GM23338 (cell line): ENCODE measurements at regions not wholly inside any gene's neighbourhood (a gene's known extent, or its start where the extent isn't known, plus 50 kb on each side); places are given as distances from the start of the nearest gene placed in this dataset.

Experiments used
- ZNF114 ChIP-seq: fragments of 250-450 bp; sonication (Bioruptor Pico); IDR thresholded peaks from 2 replicates; pipeline ENCODE4 v1.5.0; 2020; ENCODE audit warnings: mild to moderate bottlenecking, moderate library complexity
- ZNF331 ChIP-seq: fragments of 250-450 bp; sonication (Bioruptor Pico); IDR thresholded peaks from 2 replicates; pipeline ENCODE4 v1.5.0; 2020; ENCODE audit warnings: low read depth, mild to moderate bottlenecking, moderate library complexity
- TF ChIP-seq, protein P1 (sequence below): fragments of 250-450 bp; sonication (Bioruptor Pico); IDR thresholded peaks from 2 replicates; pipeline ENCODE4 v1.5.0; 2020; ENCODE audit warnings: mild to moderate bottlenecking, moderate library complexity
- TF ChIP-seq, protein P2 (sequence below): IDR thresholded peaks from one replicate; pipeline ENCODE4 v1.6.1; 2018; ENCODE audit warnings: antibody characterized with exemption; ENCODE audit not compliant: unreplicated experiment

DNA sequence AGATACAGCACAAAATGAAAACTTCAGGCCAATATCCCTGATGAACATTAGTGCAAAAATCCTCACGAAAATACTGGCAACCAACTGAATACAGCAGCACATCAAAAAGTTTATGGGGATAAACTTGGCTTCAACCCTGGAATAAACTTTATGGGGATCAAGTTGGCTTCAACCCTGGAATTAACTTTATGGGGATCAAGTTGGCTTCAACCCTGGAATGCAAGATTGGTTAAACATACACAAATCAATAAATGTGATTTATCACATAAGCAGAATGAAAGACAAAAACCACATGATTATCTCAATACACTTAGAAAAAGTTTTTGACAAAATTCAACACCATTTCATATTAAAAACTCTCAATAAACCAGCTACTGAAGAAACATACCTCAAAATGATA lies 213.7 kb upstream of the DMRTA1 start (continued):
- TF ChIP-seq, protein P1, sequence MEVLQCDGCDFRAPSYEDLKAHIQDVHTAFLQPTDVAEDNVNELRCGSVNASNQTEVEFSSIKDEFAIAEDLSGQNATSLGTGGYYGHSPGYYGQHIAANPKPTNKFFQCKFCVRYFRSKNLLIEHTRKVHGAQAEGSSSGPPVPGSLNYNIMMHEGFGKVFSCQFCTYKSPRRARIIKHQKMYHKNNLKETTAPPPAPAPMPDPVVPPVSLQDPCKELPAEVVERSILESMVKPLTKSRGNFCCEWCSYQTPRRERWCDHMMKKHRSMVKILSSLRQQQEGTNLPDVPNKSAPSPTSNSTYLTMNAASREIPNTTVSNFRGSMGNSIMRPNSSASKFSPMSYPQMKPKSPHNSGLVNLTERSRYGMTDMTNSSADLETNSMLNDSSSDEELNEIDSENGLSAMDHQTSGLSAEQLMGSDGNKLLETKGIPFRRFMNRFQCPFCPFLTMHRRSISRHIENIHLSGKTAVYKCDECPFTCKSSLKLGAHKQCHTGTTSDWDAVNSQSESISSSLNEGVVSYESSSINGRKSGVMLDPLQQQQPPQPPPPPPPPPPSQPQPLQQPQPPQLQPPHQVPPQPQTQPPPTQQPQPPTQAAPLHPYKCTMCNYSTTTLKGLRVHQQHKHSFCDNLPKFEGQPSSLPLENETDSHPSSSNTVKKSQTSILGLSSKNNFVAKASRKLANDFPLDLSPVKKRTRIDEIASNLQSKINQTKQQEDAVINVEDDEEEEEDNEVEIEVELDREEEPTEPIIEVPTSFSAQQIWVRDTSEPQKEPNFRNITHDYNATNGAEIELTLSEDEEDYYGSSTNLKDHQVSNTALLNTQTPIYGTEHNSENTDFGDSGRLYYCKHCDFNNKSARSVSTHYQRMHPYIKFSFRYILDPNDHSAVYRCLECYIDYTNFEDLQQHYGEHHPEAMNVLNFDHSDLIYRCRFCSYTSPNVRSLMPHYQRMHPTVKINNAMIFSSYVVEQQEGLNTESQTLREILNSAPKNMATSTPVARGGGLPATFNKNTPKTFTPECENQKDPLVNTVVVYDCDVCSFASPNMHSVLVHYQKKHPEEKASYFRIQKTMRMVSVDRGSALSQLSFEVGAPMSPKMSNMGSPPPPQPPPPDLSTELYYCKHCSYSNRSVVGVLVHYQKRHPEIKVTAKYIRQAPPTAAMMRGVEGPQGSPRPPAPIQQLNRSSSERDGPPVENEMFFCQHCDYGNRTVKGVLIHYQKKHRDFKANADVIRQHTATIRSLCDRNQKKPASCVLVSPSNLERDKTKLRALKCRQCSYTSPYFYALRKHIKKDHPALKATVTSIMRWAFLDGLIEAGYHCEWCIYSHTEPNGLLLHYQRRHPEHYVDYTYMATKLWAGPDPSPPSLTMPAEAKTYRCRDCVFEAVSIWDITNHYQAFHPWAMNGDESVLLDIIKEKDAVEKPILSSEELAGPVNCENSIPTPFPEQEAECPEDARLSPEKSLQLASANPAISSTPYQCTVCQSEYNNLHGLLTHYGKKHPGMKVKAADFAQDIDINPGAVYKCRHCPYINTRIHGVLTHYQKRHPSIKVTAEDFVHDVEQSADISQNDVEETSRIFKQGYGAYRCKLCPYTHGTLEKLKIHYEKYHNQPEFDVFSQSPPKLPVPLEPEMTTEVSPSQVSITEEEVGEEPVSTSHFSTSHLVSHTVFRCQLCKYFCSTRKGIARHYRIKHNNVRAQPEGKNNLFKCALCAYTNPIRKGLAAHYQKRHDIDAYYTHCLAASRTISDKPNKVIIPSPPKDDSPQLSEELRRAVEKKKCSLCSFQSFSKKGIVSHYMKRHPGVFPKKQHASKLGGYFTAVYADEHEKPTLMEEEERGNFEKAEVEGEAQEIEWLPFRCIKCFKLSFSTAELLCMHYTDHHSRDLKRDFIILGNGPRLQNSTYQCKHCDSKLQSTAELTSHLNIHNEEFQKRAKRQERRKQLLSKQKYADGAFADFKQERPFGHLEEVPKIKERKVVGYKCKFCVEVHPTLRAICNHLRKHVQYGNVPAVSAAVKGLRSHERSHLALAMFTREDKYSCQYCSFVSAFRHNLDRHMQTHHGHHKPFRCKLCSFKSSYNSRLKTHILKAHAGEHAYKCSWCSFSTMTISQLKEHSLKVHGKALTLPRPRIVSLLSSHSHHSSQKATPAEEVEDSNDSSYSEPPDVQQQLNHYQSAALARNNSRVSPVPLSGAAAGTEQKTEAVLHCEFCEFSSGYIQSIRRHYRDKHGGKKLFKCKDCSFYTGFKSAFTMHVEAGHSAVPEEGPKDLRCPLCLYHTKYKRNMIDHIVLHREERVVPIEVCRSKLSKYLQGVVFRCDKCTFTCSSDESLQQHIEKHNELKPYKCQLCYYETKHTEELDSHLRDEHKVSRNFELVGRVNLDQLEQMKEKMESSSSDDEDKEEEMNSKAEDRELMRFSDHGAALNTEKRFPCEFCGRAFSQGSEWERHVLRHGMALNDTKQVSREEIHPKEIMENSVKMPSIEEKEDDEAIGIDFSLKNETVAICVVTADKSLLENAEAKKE (CRISPR knock-in tag), result no peak
- TF ChIP-seq, protein P2, sequence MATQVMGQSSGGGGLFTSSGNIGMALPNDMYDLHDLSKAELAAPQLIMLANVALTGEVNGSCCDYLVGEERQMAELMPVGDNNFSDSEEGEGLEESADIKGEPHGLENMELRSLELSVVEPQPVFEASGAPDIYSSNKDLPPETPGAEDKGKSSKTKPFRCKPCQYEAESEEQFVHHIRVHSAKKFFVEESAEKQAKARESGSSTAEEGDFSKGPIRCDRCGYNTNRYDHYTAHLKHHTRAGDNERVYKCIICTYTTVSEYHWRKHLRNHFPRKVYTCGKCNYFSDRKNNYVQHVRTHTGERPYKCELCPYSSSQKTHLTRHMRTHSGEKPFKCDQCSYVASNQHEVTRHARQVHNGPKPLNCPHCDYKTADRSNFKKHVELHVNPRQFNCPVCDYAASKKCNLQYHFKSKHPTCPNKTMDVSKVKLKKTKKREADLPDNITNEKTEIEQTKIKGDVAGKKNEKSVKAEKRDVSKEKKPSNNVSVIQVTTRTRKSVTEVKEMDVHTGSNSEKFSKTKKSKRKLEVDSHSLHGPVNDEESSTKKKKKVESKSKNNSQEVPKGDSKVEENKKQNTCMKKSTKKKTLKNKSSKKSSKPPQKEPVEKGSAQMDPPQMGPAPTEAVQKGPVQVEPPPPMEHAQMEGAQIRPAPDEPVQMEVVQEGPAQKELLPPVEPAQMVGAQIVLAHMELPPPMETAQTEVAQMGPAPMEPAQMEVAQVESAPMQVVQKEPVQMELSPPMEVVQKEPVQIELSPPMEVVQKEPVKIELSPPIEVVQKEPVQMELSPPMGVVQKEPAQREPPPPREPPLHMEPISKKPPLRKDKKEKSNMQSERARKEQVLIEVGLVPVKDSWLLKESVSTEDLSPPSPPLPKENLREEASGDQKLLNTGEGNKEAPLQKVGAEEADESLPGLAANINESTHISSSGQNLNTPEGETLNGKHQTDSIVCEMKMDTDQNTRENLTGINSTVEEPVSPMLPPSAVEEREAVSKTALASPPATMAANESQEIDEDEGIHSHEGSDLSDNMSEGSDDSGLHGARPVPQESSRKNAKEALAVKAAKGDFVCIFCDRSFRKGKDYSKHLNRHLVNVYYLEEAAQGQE, result no peak
- TF ChIP-seq ZNF114 (no peak), ZNF331 (CRISPR knock-in tag) (no peak)
